ENCODE measurements at regions not wholly inside any gene's neighbourhood (a gene's known extent, or its start where the extent isn't known, plus 50 kb on each side); places are given as distances from the start of the nearest gene placed in this dataset.

GRCh38 chr1:50266509-50266908 lies 156.7 kb downstream of the DMRTA2 start:
- TF ChIP-seq CTCF (IDR thresholded peaks at IDR 0.05) (no peak), POLR2A (IDR thresholded peaks at IDR 0.05) (no peak)
